SK-N-SH (cell line): ENCODE measurements at regions not wholly inside any gene's neighbourhood (a gene's known extent, or its start where the extent isn't known, plus 50 kb on each side); places are given as distances from the start of the nearest gene placed in this dataset.

Experiments
- CTCF ChIA-PET: fragments of 300-600, 350-600 bp; formaldehyde crosslinking; extraction: SDS; loops from one replicate; lab custom pipeline; 2021; lab: Yijun Ruan, JAX
- POLR2A ChIA-PET: fragments of 350-600 bp; sonication (Branson Sonifier 250); formaldehyde crosslinking; extraction: SDS; loops from one replicate; lab custom pipeline; 2020; ENCODE audit warnings: antibody characterized with exemption, inconsistent platforms; lab: Yijun Ruan, JAX
- DNase-seq: peaks from one replicate; pipeline ENCODE4 v3.0.0; 2012
- H2AFZ ChIP-seq: fragments of 200-600 bp; sonication (generic); 2 replicates; pipeline ENCODE4 v1.8.1; 2016; ENCODE audit warnings: antibody characterized with exemption, mild to moderate bottlenecking, low read depth
- H3F3A ChIP-seq: fragments of 200-600 bp; sonication (generic); replicated peaks from 2 replicates; pipeline ENCODE3; 2016; ENCODE audit warnings: antibody characterized with exemption, mild to moderate bottlenecking; ENCODE audit not compliant: insufficient read depth
- H3K27ac ChIP-seq, 2 experiments: fragments of 200-500 bp in 1 of 2; fragments of 200-600 bp in 1 of 2; sonication (Bioruptor generic) in 1 of 2; sonication (generic), shearing (Covaris generic) in 1 of 2; 2 replicates each; pipeline versions ENCODE4 v1.5.1 to v1.6.1; 2014 to 2016; ENCODE audit warnings: low read depth in 2 of 2, inconsistent platforms in 1 of 2, low read length in 1 of 2, mild to moderate bottlenecking in 1 of 2, mixed read lengths in 1 of 2
- H3K27me3 ChIP-seq: fragments of 200-600 bp; sonication (generic), shearing (Covaris generic); 2 replicates; pipeline ENCODE4 v1.6.1; 2016; ENCODE audit warnings: mixed run types; ENCODE audit not compliant: insufficient read depth
- H3K36me3 ChIP-seq, 2 experiments: fragments of 200-500 bp in 1 of 2; fragments of 200-600 bp in 1 of 2; sonication (Bioruptor generic) in 1 of 2; sonication (generic) in 1 of 2; replicated peaks in 1 of 2; 2 replicates each; pipeline versions ENCODE3 to v1.5.1; 2014 to 2016; ENCODE audit warnings: low read length in 1 of 2, mild to moderate bottlenecking in 1 of 2; ENCODE audit not compliant: insufficient read depth in 2 of 2, control insufficient read depth in 1 of 2
- H3K4me1 ChIP-seq, 2 experiments: fragments of 200-500 bp in 1 of 2; fragments of 200-600 bp in 1 of 2; sonication (Bioruptor generic) in 1 of 2; sonication (generic), shearing (Covaris generic) in 1 of 2; 2 replicates each; pipeline versions ENCODE4 v1.5.1 to v1.6.1; 2014 to 2016; ENCODE audit warnings: low read depth in 1 of 2, low read length in 1 of 2, mixed run types in 1 of 2; ENCODE audit not compliant: insufficient read depth in 2 of 2, control insufficient read depth in 1 of 2
- H3K4me2 ChIP-seq: fragments of 200-600 bp; sonication (generic), shearing (Covaris generic); 2 replicates; pipeline ENCODE4 v1.6.1; 2017; ENCODE audit warnings: mixed run types
- H3K4me3 ChIP-seq, 2 experiments: fragments of 200-500 bp in 1 of 2; fragments of 200-600 bp in 1 of 2; sonication (Bioruptor generic) in 1 of 2; sonication (generic), shearing (Covaris generic) in 1 of 2; 2 replicates each; pipeline versions ENCODE4 v1.5.1 to v1.8.1; 2014 to 2016; ENCODE audit warnings: low read depth in 2 of 2, inconsistent platforms in 1 of 2, low read length in 1 of 2, mild to moderate bottlenecking in 1 of 2, mixed read lengths in 1 of 2, moderate library complexity in 1 of 2
- H3K79me2 ChIP-seq: fragments of 200-600 bp; sonication (generic); 2 replicates; pipeline ENCODE4 v1.8.1; 2017; ENCODE audit warnings: mild to moderate bottlenecking; ENCODE audit not compliant: insufficient read depth
- H3K9ac ChIP-seq: fragments of 200-600 bp; sonication (generic); 2 replicates; pipeline ENCODE4 v1.6.1; 2017; ENCODE audit warnings: mixed run types
- H3K9me2 ChIP-seq: fragments of 200-600 bp; sonication (generic); 2 replicates; pipeline ENCODE4 v1.6.1; 2017; ENCODE audit warnings: mixed run types
- H3K9me3 ChIP-seq: fragments of 200-600 bp; sonication (generic); 2 replicates; pipeline ENCODE4 v1.6.1; 2017; ENCODE audit warnings: mixed run types, mild to moderate bottlenecking, moderate library complexity
- H4K20me1 ChIP-seq: fragments of 200-600 bp; sonication (generic); 2 replicates; pipeline ENCODE4 v1.6.1; 2017; ENCODE audit warnings: mild to moderate bottlenecking, mixed run types; ENCODE audit not compliant: insufficient read depth
- CHD2 ChIP-seq: fragments of 150-350 bp; IDR thresholded peaks from 2 replicates; pipeline ENCODE4 v1.6.1; 2018; ENCODE audit warnings: low read length; ENCODE audit not compliant: partially characterized antibody
- EP300 ChIP-seq, 2 experiments: IDR thresholded peaks; 2 replicates each; pipeline versions ENCODE4 v1.4.0 to v1.6.1; 2012; ENCODE audit warnings: borderline replicate concordance in 1 of 2, low read depth in 1 of 2, low read length in 1 of 2
- EZH2phosphoT487 ChIP-seq: fragments of 200-600 bp; sonication (generic); IDR thresholded peaks from 2 replicates; pipeline ENCODE4 v1.6.1; 2017; ENCODE audit warnings: low read depth, mixed run types, mild to moderate bottlenecking, antibody characterized with exemption, moderate library complexity, borderline replicate concordance
- FOSL2 ChIP-seq: IDR thresholded peaks from 2 replicates; pipeline ENCODE4 v1.4.0; 2012; ENCODE audit warnings: low read depth, mild to moderate bottlenecking, moderate library complexity, borderline replicate concordance
- FOXJ3 ChIP-seq: sonication (generic); formaldehyde crosslinking; IDR thresholded peaks from 2 replicates; pipeline ENCODE4 v1.5.1; 2020; ENCODE audit warnings: mild to moderate bottlenecking, missing genetic modification reagents
- GABPA ChIP-seq: IDR thresholded peaks from 2 replicates; pipeline ENCODE4 v1.4.0; 2012; ENCODE audit warnings: low read depth, mild to moderate bottlenecking
- GATA2 ChIP-seq: sonication (generic); formaldehyde crosslinking; IDR thresholded peaks from 2 replicates; pipeline ENCODE4 v1.5.0; 2020; ENCODE audit warnings: mild to moderate bottlenecking, missing genetic modification reagents
- JUND ChIP-seq: IDR thresholded peaks from 2 replicates; pipeline ENCODE4 v1.4.0; 2012
- NFIC ChIP-seq: IDR thresholded peaks from 2 replicates; pipeline ENCODE4 v1.4.0; 2012; ENCODE audit warnings: borderline replicate concordance
- POLR2AphosphoS5 ChIP-seq: IDR thresholded peaks from 2 replicates; pipeline ENCODE4 v1.6.1; 2012; ENCODE audit warnings: low read depth, low read length
- REST ChIP-seq: IDR thresholded peaks from 2 replicates; pipeline ENCODE4 v1.6.1; 2012; ENCODE audit warnings: mild to moderate bottlenecking, low read depth, low read length, moderate library complexity
- SMC3 ChIP-seq: IDR thresholded peaks from 2 replicates; pipeline ENCODE4 v1.6.1; 2012; ENCODE audit warnings: low read depth, low read length, improper control_type of control experiment
- WGBS: methylation state at CpG from one replicate; pipeline ENCODE4 v1.1.6; 2017; ENCODE audit warnings: low lambda C conversion rate; 5-methylcytosine and 5-hydroxymethylcytosine counted together
- TF ChIP-seq, protein P1 (sequence below): IDR thresholded peaks from 2 replicates; pipeline ENCODE4 v1.4.0; 2012; ENCODE audit warnings: low read depth, borderline replicate concordance
- TF ChIP-seq, protein P2 (sequence below): IDR thresholded peaks from 2 replicates; pipeline ENCODE4 v1.4.0; 2012; ENCODE audit warnings: low read depth

DNA sequence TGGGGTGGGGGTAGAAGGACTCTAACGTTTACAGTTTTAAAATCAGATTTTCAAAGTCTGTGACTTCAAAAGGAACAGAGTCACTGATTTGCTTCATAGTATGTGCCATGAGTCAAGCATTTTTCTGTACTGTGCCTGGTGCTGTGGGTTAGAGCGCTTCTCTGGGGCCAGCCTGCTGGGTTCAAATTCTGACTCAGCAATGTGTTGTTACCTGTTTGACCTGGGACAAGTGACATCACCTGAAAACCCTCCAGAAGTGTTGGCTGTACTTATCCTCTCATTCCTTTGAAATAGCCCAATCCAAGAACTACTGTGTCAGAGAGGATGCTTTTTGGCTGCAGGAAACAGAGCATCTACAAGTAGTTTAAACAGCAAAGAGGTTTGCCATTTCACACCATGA lies 101.7 kb downstream of the LSM3 start:
- WGBS = 66% methylated on average over 2 of the region's 2 CpGs

More for the DNA sequence above, 101.7 kb downstream of the LSM3 start:
- Histone ChIP-seq H3K4me1 (peaks cover 0 to 12% of the 10 kb centered on the region in 2 experiments; a peak in 2 of 4 replicates), H3K4me3 (no peak overlapping the region), H4K20me1 (no peaks in the 10 kb centered on the region), H3K4me2 (no peak overlapping the region), H3K9me3 (no peaks in the 10 kb centered on the region), H2AFZ (no peak overlapping the region), H3K9me2 (no peaks in the 10 kb centered on the region), H3F3A (no peaks in the 10 kb centered on the region), H3K27me3 (no peaks in the 10 kb centered on the region), H3K36me3 (no peaks in the 10 kb centered on the region), H3K79me2 (no peaks in the 10 kb centered on the region), H3K27ac (no peak overlapping the region), H3K9ac (no peak overlapping the region)
- no peak for DNase-seq
- POLR2A ChIA-PET = no interaction called here
- TF ChIP-seq EZH2phosphoT487 (no peak), FOXJ3 (no peak), NFIC (no peak), JUND (no peak), CHD2 (no peak), GATA2 (CRISPR knock-in tag) (no peak), POLR2AphosphoS5 (no peak), GABPA (no peak), EP300 (IDR thresholded peaks at IDR 0.05; ENCODE audit: borderline replicate concordance in 1 of 2, low read depth in 1 of 2, low read length in 1 of 2) (no peak), SMC3 (no peak), REST (no peak), FOSL2 (no peak)
- TF ChIP-seq, protein P1, sequence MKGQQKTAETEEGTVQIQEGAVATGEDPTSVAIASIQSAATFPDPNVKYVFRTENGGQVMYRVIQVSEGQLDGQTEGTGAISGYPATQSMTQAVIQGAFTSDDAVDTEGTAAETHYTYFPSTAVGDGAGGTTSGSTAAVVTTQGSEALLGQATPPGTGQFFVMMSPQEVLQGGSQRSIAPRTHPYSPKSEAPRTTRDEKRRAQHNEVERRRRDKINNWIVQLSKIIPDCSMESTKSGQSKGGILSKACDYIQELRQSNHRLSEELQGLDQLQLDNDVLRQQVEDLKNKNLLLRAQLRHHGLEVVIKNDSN = no peak
- TF ChIP-seq, protein P2, sequence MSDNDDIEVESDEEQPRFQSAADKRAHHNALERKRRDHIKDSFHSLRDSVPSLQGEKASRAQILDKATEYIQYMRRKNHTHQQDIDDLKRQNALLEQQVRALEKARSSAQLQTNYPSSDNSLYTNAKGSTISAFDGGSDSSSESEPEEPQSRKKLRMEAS = no peak
- CTCF ChIA-PET = interaction anchor here (1.2 to 2.5 kb wide), 3 partner anchors 16 to 77 kb away, joined by 3 to 13 read pairs (median 5); no protein-coding TSS in a partner anchor
